WTC11 (cell line): ENCODE measurements at regions not wholly inside any gene's neighbourhood (a gene's known extent, or its start where the extent isn't known, plus 50 kb on each side); places are given as distances from the start of the nearest gene placed in this dataset.

ENCODE experiments used
- ZNF416 ChIP-seq: fragments of 250-450 bp; sonication (Bioruptor Pico); IDR thresholded peaks from 2 replicates; pipeline ENCODE4 v1.9.0; 2021; ENCODE audit warnings: mild to moderate bottlenecking, inconsistent platforms
- TF ChIP-seq, protein P1 (sequence below): fragments of 200-600 bp; IDR thresholded peaks from 2 replicates; pipeline ENCODE4 v1.8.0; 2022; ENCODE audit warnings: antibody characterized with exemption

DNA sequence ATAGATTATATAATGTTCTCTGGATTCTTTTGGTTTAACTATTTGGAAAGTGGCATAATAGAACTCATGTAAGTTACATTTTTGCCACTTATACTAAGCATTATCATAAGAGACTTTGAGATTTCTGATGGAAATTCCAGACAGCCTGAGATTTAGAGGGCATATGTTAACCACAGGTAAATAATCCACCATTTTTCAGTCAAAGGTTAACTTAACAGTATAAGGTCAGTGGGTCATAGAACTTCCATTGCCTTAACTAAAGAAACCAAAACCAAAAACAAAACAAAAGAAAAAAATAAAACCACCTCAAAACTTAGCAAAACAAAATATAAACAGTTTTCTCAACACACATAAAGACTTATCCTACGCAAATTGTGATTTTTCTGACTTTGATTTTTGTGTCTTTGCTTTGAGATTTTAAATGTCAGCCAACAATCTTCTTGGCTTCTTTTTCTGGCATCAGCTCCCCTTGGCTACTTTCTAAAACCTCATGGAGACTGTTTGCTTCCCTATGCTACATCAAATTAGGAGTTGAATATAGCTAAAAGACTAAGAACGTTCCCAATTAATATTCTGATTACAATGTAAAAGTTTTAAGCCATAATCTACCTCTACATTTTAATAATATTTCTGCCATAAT lies 430.1 kb upstream of the DAB2 start:
- TF ChIP-seq, protein P1, sequence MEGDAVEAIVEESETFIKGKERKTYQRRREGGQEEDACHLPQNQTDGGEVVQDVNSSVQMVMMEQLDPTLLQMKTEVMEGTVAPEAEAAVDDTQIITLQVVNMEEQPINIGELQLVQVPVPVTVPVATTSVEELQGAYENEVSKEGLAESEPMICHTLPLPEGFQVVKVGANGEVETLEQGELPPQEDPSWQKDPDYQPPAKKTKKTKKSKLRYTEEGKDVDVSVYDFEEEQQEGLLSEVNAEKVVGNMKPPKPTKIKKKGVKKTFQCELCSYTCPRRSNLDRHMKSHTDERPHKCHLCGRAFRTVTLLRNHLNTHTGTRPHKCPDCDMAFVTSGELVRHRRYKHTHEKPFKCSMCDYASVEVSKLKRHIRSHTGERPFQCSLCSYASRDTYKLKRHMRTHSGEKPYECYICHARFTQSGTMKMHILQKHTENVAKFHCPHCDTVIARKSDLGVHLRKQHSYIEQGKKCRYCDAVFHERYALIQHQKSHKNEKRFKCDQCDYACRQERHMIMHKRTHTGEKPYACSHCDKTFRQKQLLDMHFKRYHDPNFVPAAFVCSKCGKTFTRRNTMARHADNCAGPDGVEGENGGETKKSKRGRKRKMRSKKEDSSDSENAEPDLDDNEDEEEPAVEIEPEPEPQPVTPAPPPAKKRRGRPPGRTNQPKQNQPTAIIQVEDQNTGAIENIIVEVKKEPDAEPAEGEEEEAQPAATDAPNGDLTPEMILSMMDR, result no peak
- TF ChIP-seq ZNF416, result no peak
